ENCODE measurements at regions not wholly inside any gene's neighbourhood (a gene's known extent, or its start where the extent isn't known, plus 50 kb on each side); places are given as distances from the start of the nearest gene placed in this dataset.
A peak's percentile ranks its signal among the peaks of the same experiment; 100 is the strongest.
"Not testable (repeated sequence)": the region's sequence is repeated elsewhere in the genome, so short reads cannot be mapped to it uniquely, and the experiment has no call there.

DNA sequence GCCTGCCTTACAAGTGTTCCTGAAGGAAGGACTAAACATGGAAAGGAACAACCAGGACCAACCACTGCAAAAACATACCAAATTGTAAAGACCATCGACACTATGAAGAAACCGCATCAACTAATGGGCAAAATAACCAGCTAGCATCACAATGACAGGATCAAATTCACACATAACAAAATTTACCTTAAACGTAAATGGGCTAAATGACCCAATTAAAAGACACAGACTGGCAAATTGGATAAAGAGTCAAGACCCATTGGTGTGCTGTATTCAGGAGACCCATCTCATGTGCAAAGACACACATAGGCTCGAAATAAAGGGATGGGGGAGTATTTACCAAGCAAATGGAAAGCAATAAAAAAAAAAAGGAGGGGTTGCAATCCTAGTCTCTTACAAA, 192.1 kb downstream of the MREG start:
- H3K27ac ChIP-seq (ENCODE audit: extremely low read length, insufficient read depth, low read length); H3K9ac ChIP-seq (ENCODE audit: insufficient read depth, low read depth, low read length); H3K27me3 ChIP-seq (ENCODE audit: control insufficient read depth in 1 of 2, insufficient read depth in 2 of 2, low read length in 2 of 2); H3K79me2 ChIP-seq (ENCODE audit: insufficient read depth, low read length); H3K4me3 ChIP-seq (replicated peaks in 1 of 3; ENCODE audit: insufficient read depth in 1 of 3, low read depth in 2 of 3, low read length in 3 of 3); H4K20me1 ChIP-seq (ENCODE audit: insufficient read depth, low read length); H3K36me3 ChIP-seq (replicated peaks in 1 of 2; ENCODE audit: control insufficient read depth in 1 of 2, insufficient read depth in 2 of 2, low read length in 2 of 2); ATAC-seq; BruUV-seq (replicated peaks); H2AFZ ChIP-seq (ENCODE audit: low read length); CTCF ChIA-PET (ENCODE audit: low intra/inter-chr PET ratio, low total read pairs); FAIRE-seq; DNase-seq (ENCODE audit: low spot score); in situ Hi-C loops (cut with HindIII; ENCODE audit: extremely low pct_ligation_motif_present, low pct_unique_long_range_greater_than_20kb); intact Hi-C loops (cut with micrococcal nuclease; ENCODE audit: unreplicated experiment); H3K4me2 ChIP-seq (ENCODE audit: low read depth, low read length); POLR2A ChIA-PET: not testable (repeated sequence)
- WGBS (ENCODE audit: low lambda C conversion rate): 92% methylated on average over 4 of the region's 4 CpGs
- Histone ChIP-seq H3K9me3 (ENCODE audit: low read length) (peaks cover 29% of the 10 kb centered on the region; the same call in 1 of the 2 replicates), H3K4me1 (ENCODE audit: insufficient read depth, low read length) (peaks cover 14% of the 10 kb centered on the region)
- TF ChIP-seq ZNF354B (CRISPR knock-in tag; IDR thresholded peaks at IDR 0.05): peak; percentile 74; the same call in 1 of the 2 replicates

DNA sequence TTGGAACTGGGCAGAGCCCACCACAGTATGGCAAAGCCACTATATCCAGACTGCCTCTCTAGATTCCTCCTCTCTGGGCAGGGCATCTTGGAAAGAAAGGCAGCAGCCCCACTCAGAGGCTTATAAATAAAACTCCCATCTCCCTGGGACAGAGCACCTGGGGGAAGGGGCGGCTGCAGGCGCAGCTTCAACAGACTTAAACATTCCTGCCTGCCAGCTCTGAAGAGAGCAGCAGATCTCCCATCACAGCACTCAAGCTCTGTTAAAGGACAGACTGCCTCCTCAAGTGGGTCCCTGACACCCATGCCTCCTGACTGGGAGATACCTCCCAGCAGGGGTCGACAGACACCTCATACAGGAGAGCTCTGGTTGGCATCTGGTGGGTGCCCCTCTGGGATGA, 193.6 kb downstream of the MREG start:
- H3K9ac ChIP-seq (ENCODE audit: insufficient read depth, low read depth, low read length); ATAC-seq; H3K4me2 ChIP-seq (ENCODE audit: low read depth, low read length); H3K4me3 ChIP-seq (replicated peaks in 1 of 3; ENCODE audit: insufficient read depth in 1 of 3, low read depth in 2 of 3, low read length in 3 of 3); intact Hi-C loops (cut with micrococcal nuclease; ENCODE audit: unreplicated experiment); H3K79me2 ChIP-seq (ENCODE audit: insufficient read depth, low read length); CTCF ChIA-PET (ENCODE audit: low intra/inter-chr PET ratio, low total read pairs); H3K27ac ChIP-seq (ENCODE audit: extremely low read length, insufficient read depth, low read length); H2AFZ ChIP-seq (ENCODE audit: low read length); H4K20me1 ChIP-seq (ENCODE audit: insufficient read depth, low read length); FAIRE-seq; H3K36me3 ChIP-seq (replicated peaks in 1 of 2; ENCODE audit: control insufficient read depth in 1 of 2, insufficient read depth in 2 of 2, low read length in 2 of 2); H3K4me1 ChIP-seq (ENCODE audit: insufficient read depth, low read length); DNase-seq (ENCODE audit: low spot score); H3K27me3 ChIP-seq (ENCODE audit: control insufficient read depth in 1 of 2, insufficient read depth in 2 of 2, low read length in 2 of 2); BruUV-seq (replicated peaks); in situ Hi-C loops (cut with HindIII; ENCODE audit: extremely low pct_ligation_motif_present, low pct_unique_long_range_greater_than_20kb): not testable (repeated sequence)
- TF ChIP-seq, protein P1, sequence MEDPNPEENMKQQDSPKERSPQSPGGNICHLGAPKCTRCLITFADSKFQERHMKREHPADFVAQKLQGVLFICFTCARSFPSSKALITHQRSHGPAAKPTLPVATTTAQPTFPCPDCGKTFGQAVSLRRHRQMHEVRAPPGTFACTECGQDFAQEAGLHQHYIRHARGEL (CRISPR knock-in tag; IDR thresholded peaks at IDR 0.05): 0 out of 2 replicates have a peak, but pooled peaks have one; percentile 33
- TF ChIP-seq, protein P2, sequence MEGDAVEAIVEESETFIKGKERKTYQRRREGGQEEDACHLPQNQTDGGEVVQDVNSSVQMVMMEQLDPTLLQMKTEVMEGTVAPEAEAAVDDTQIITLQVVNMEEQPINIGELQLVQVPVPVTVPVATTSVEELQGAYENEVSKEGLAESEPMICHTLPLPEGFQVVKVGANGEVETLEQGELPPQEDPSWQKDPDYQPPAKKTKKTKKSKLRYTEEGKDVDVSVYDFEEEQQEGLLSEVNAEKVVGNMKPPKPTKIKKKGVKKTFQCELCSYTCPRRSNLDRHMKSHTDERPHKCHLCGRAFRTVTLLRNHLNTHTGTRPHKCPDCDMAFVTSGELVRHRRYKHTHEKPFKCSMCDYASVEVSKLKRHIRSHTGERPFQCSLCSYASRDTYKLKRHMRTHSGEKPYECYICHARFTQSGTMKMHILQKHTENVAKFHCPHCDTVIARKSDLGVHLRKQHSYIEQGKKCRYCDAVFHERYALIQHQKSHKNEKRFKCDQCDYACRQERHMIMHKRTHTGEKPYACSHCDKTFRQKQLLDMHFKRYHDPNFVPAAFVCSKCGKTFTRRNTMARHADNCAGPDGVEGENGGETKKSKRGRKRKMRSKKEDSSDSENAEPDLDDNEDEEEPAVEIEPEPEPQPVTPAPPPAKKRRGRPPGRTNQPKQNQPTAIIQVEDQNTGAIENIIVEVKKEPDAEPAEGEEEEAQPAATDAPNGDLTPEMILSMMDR (CRISPR knock-in tag; IDR thresholded peaks at IDR 0.05): 0 out of 2 replicates have a peak, but pooled peaks have one; percentile 14
- TF ChIP-seq TEAD3 (CRISPR knock-in tag; optimal IDR thresholded peaks at IDR 0.05; ENCODE audit: borderline replicate concordance) (peak; percentile 14), ZNF17 (CRISPR knock-in tag; IDR thresholded peaks at IDR 0.05) (peak; percentile 99)
- H3K9me3 ChIP-seq (ENCODE audit: low read length): peaks cover 29% of the 10 kb centered on the region; the same call in 1 of the 2 replicates
- POLR2A ChIA-PET: interaction anchor here (1.3 to 1.8 kb wide), 2 partner anchors 9 to 11 kb away, joined by 3 to 4 read pairs; no protein-coding TSS in a partner anchor
- 73% methylated on average over 3 of the region's 3 CpGs for WGBS (ENCODE audit: low lambda C conversion rate)

Data from HepG2 (cell line).